Skeletal muscle cell (primary cell): ENCODE measurements at regions not wholly inside any gene's neighbourhood (a gene's known extent, or its start where the extent isn't known, plus 50 kb on each side); places are given as distances from the start of the nearest gene placed in this dataset.

ENCODE experiments used
- DNase-seq: peaks from one replicate; pipeline ENCODE4 v3.0.0-alpha.2; 2010; ENCODE audit warnings: low read depth
- H3K4me3 ChIP-seq: 2 replicates; pipeline ENCODE4 v1.5.1; 2011; ENCODE audit warnings: low read depth, mild to moderate bottlenecking, control low read depth, low read length, moderate library complexity

DNA sequence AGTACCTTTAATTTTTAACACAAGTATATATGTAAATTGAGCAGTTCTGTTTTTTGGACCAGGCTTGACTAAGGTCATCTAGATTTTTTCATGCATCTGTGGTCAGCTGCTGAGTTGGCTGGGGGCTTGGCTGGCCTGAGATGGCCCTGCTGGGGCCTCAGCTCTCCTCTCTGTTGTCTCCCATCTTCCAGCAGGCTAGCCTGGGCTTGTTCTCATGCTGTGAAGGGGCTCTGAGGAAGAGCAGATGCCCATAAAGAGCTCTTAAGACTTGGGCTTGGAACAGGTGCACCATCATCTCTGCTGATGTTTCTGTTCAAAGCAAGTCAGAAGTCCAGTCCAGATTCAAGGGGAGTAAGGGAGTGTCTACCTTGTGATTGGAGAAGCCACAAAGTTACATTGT, 51.2 kb upstream of the TNR start:
- DNase-seq: no peak

DNA sequence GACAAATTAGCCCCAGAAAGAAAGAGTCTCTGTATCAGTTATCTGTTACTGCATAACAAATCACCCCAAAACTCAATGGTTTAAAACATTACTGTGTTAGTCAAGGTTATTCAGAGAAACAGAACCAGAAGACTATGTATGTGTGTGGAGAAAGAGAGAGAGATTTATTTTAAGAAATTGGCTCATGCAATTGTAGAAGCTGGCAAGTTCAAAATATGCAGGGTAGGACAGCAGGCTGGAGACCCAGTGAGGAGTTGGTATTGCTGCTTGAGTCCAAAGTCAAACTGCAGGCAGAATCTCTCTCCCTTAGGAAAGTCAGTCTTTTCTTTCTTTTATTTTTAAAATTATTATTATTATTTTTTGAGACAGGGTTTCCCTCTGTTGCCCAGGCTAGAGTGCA, 50.2 kb upstream of the TNR start:
- DNase-seq: no peak

More for the DNA sequence above, 51.2 kb upstream of the TNR start:
- no peak overlapping the region for H3K4me3 ChIP-seq

More for the DNA sequence above, 50.2 kb upstream of the TNR start:
- no peak overlapping the region for H3K4me3 ChIP-seq
